Left ventricle myocardium inferior (tissue), 1 donor: ENCODE measurements at regions not wholly inside any gene's neighbourhood (a gene's known extent, or its start where the extent isn't known, plus 50 kb on each side); places are given as distances from the start of the nearest gene placed in this dataset.

Source experiments
- DNase-seq: peaks from one replicate; pipeline ENCODE4 v3.0.0-alpha.2; 2020
- H3K27ac ChIP-seq: fragments of 200-600 bp; replicated peaks from 2 replicates; pipeline ENCODE4 v1.8.0; 2021
- H3K27me3 ChIP-seq: fragments of 200-600 bp; 2 replicates; pipeline ENCODE4 v1.8.0; 2021; ENCODE audit warnings: low read depth
- H3K36me3 ChIP-seq: fragments of 200-600 bp; 2 replicates; pipeline ENCODE4 v1.8.0; 2021
- H3K4me1 ChIP-seq: fragments of 200-600 bp; 2 replicates; pipeline ENCODE4 v1.8.0; 2021
- H3K4me3 ChIP-seq: fragments of 200-600 bp; 2 replicates; pipeline ENCODE4 v1.8.0; 2021; ENCODE audit warnings: mild to moderate bottlenecking, moderate library complexity
- H3K9me3 ChIP-seq: fragments of 200-600 bp; replicated peaks from 2 replicates; pipeline ENCODE4 v1.8.0; 2021
- CTCF ChIP-seq: fragments of 200-600 bp; IDR thresholded peaks from 2 replicates; pipeline ENCODE4 v1.8.0; 2021; ENCODE audit warnings: antibody characterized with exemption, mild to moderate bottlenecking, borderline replicate concordance
- intact Hi-C: fragments of 100-400 bp; cut with micrococcal nuclease; formaldehyde crosslinking; loops from one replicate; pipeline ENCODE4 v1.11.0; 2022
- donor health status: DM: no; HTN: yes; CAD: no; lungs with severe emphysema.

- Histone ChIP-seq H3K27ac (no peak overlapping the region), H3K36me3 (no peaks in the 10 kb centered on the region), H3K9me3 (peaks cover 19% of the 10 kb centered on the region), H3K4me3 (no peak overlapping the region), H3K27me3 (no peaks in the 10 kb centered on the region), H3K4me1 (no peaks in the 10 kb centered on the region)
- intact Hi-C loops, result no loop called here
- no peak for TF ChIP-seq CTCF
- no peak for DNase-seq
Observed at GRCh38 chr3:143183665-143183964, 64.0 kb downstream of the CHST2 start.

- TF ChIP-seq CTCF, result no peak
- intact Hi-C loops, result no loop called here
- Histone ChIP-seq H3K9me3 (peaks cover 19% of the 10 kb centered on the region), H3K4me1 (no peaks in the 10 kb centered on the region), H3K27ac (no peak overlapping the region), H3K4me3 (no peak overlapping the region), H3K36me3 (no peaks in the 10 kb centered on the region), H3K27me3 (no peaks in the 10 kb centered on the region)
- DNase-seq, result no peak
Observed at GRCh38 chr3:143184099-143184498, 64.5 kb downstream of the CHST2 start.

- no peak for DNase-seq
- Histone ChIP-seq H3K27me3 (no peaks in the 10 kb centered on the region), H3K4me1 (no peaks in the 10 kb centered on the region), H3K36me3 (no peaks in the 10 kb centered on the region), H3K4me3 (no peak overlapping the region), H3K27ac (no peak overlapping the region), H3K9me3 (peaks cover 14% of the 10 kb centered on the region)
- TF ChIP-seq CTCF, result no peak
- intact Hi-C loops, result no loop called here
Observed at GRCh38 chr3:143185401-143185800, 65.8 kb downstream of the CHST2 start.

GRCh38 chr3:143187111-143187510, 67.5 kb downstream of the CHST2 start:
- TF ChIP-seq CTCF, result no peak
- Histone ChIP-seq H3K27me3 (no peaks in the 10 kb centered on the region), H3K36me3 (no peaks in the 10 kb centered on the region), H3K4me1 (no peaks in the 10 kb centered on the region), H3K9me3 (no peaks in the 10 kb centered on the region), H3K27ac (no peak overlapping the region), H3K4me3 (no peak overlapping the region)
- DNase-seq, result no peak
- intact Hi-C loops, result no loop called here

- H3K4me3 ChIP-seq, result no peak overlapping the region
- H3K4me1 ChIP-seq, result no peaks in the 10 kb centered on the region
- no peaks in the 10 kb centered on the region for H3K36me3 ChIP-seq
- intact Hi-C loops, result no loop called here
- H3K27ac ChIP-seq, result no peak overlapping the region
- no peaks in the 10 kb centered on the region for H3K9me3 ChIP-seq
- DNase-seq, result no peak
- TF ChIP-seq CTCF, result no peak
- no peaks in the 10 kb centered on the region for H3K27me3 ChIP-seq
Observed at GRCh38 chr3:143188881-143189280, 69.3 kb downstream of the CHST2 start.

GRCh38 chr3:143190101-143190500, 70.5 kb downstream of the CHST2 start:
- DNase-seq, result no peak
- no peak overlapping the region for H3K27ac ChIP-seq
- H3K27me3 ChIP-seq, result no peaks in the 10 kb centered on the region
- H3K9me3 ChIP-seq, result no peaks in the 10 kb centered on the region
- TF ChIP-seq CTCF, result no peak
- intact Hi-C loops, result no loop called here
- no peaks in the 10 kb centered on the region for H3K4me1 ChIP-seq
- no peaks in the 10 kb centered on the region for H3K36me3 ChIP-seq
- H3K4me3 ChIP-seq, result no peak overlapping the region
